GM23338 (cell line): ENCODE measurements at regions not wholly inside any gene's neighbourhood (a gene's known extent, or its start where the extent isn't known, plus 50 kb on each side); places are given as distances from the start of the nearest gene placed in this dataset.

Experiments
- ATAC-seq: fragments of 200-7000 bp; cut with Tn5 transposase; 3 replicates; pipeline ENCODE4 v1.9.1; 2020
- DNase-seq: peaks from one replicate; pipeline ENCODE4 v3.0.0-alpha.2; 2015; ENCODE audit warnings: low spot score
- H2AFZ ChIP-seq: fragments of 200-600 bp; sonication (generic); 2 replicates; pipeline ENCODE4 v1.8.0; 2016; ENCODE audit warnings: antibody characterized with exemption, mild to moderate bottlenecking, moderate library complexity
- H3F3A ChIP-seq: fragments of 200-600 bp; sonication (generic); replicated peaks from 2 replicates; pipeline ENCODE4 v1.8.0; 2017; ENCODE audit warnings: antibody characterized with exemption, mixed run types, low read depth
- H3K27ac ChIP-seq: fragments of 200-600 bp; sonication (generic); 2 replicates; pipeline ENCODE4 v1.6.1; 2016; ENCODE audit warnings: low read depth
- H3K27me3 ChIP-seq: fragments of 200-600 bp; sonication (generic); 2 replicates; pipeline ENCODE4 v1.8.0; 2016; ENCODE audit warnings: mild to moderate bottlenecking, mixed run types, moderate library complexity; ENCODE audit not compliant: insufficient read depth
- H3K36me3 ChIP-seq: fragments of 200-600 bp; sonication (generic); 2 replicates; pipeline ENCODE4 v1.8.0; 2016; ENCODE audit warnings: mild to moderate bottlenecking; ENCODE audit not compliant: insufficient read depth
- H3K4me1 ChIP-seq: fragments of 200-600 bp; sonication (generic); 2 replicates; pipeline ENCODE4 v1.8.0; 2016; ENCODE audit warnings: mild to moderate bottlenecking, moderate library complexity; ENCODE audit not compliant: insufficient read depth
- H3K4me2 ChIP-seq: fragments of 200-600 bp; sonication (generic); 2 replicates; pipeline ENCODE4 v1.7.1; 2017; ENCODE audit warnings: mixed run types
- H3K4me3 ChIP-seq: fragments of 200-600 bp; sonication (generic); 2 replicates; pipeline ENCODE4 v1.6.1; 2016; ENCODE audit warnings: mixed run types
- H3K79me2 ChIP-seq: fragments of 200-600 bp; sonication (generic); replicated peaks from 2 replicates; pipeline ENCODE4 v1.8.0; 2017; ENCODE audit warnings: mild to moderate bottlenecking; ENCODE audit not compliant: insufficient read depth
- H3K9me2 ChIP-seq: fragments of 200-600 bp; sonication (generic); 2 replicates; pipeline ENCODE4 v1.8.0; 2017; ENCODE audit not compliant: insufficient read depth
- H4K20me1 ChIP-seq: fragments of 200-600 bp; sonication (generic); replicated peaks from 2 replicates; pipeline ENCODE4 v1.8.0; 2017; ENCODE audit warnings: mild to moderate bottlenecking; ENCODE audit not compliant: insufficient read depth
- H3K27ac Mint-ChIP-seq: 2 replicates; pipeline ENCODE4 v1.8.0; 2020; ENCODE audit warnings: inconsistent platforms, mild to moderate bottlenecking, moderate library complexity, mixed read lengths
- H3K27me3 Mint-ChIP-seq: 3 replicates; pipeline ENCODE4 v1.8.0; 2022; ENCODE audit warnings: low read depth, mild to moderate bottlenecking, moderate library complexity, mixed read lengths, inconsistent platforms; ENCODE audit not compliant: insufficient read depth, poor library complexity
- H3K36me3 Mint-ChIP-seq: 3 replicates; pipeline ENCODE4 v1.8.0; 2021; ENCODE audit warnings: low read depth, mild to moderate bottlenecking, inconsistent platforms, moderate library complexity, mixed read lengths
- H3K4me1 Mint-ChIP-seq: 3 replicates; pipeline ENCODE4 v1.8.0; 2020; ENCODE audit warnings: mild to moderate bottlenecking, inconsistent platforms, mixed read lengths
- H3K4me3 Mint-ChIP-seq: 3 replicates; pipeline ENCODE4 v1.8.0; 2021; ENCODE audit warnings: moderate library complexity, mild to moderate bottlenecking, inconsistent platforms, mixed read lengths
- H3K9me3 Mint-ChIP-seq: 3 replicates; pipeline ENCODE4 v1.8.0; 2020; ENCODE audit warnings: moderate library complexity, mild to moderate bottlenecking, inconsistent platforms, mixed read lengths
- CREB1 ChIP-seq: fragments of 250-450 bp; sonication (Bioruptor Pico); IDR thresholded peaks from 2 replicates; pipeline ENCODE4 v1.5.0; 2020; ENCODE audit warnings: low read depth, mild to moderate bottlenecking, moderate library complexity
- ETS1 ChIP-seq: IDR thresholded peaks from 2 replicates; pipeline ENCODE4 v1.6.1; 2016; ENCODE audit warnings: antibody characterized with exemption
- EZH2 ChIP-seq: fragments of 200-600 bp; sonication (generic); IDR thresholded peaks from one replicate; pipeline ENCODE4 v1.8.0; 2017; ENCODE audit warnings: antibody characterized with exemption, mild to moderate bottlenecking, low read depth; ENCODE audit not compliant: unreplicated experiment
- EZH2phosphoT487 ChIP-seq: fragments of 200-600 bp; sonication (generic); IDR thresholded peaks from one replicate; pipeline ENCODE4 v1.8.1; 2018; ENCODE audit warnings: antibody characterized with exemption; ENCODE audit not compliant: unreplicated experiment
- JUNB ChIP-seq: IDR thresholded peaks from one replicate; pipeline ENCODE4 v1.6.1; 2016; ENCODE audit warnings: antibody characterized with exemption; ENCODE audit not compliant: unreplicated experiment
- NANOG ChIP-seq: IDR thresholded peaks from 2 replicates; pipeline ENCODE4 v1.6.1; 2016; ENCODE audit warnings: antibody characterized with exemption, borderline replicate concordance
- POLR2AphosphoS5 ChIP-seq: IDR thresholded peaks from 2 replicates; pipeline ENCODE4 v1.6.1; 2016; ENCODE audit warnings: antibody characterized with exemption, low read depth
- STAT1 ChIP-seq: IDR thresholded peaks from one replicate; pipeline ENCODE4 v1.6.1; 2016; ENCODE audit warnings: antibody characterized with exemption; ENCODE audit not compliant: unreplicated experiment
- ZNF114 ChIP-seq: fragments of 250-450 bp; sonication (Bioruptor Pico); IDR thresholded peaks from 2 replicates; pipeline ENCODE4 v1.5.0; 2020; ENCODE audit warnings: mild to moderate bottlenecking, moderate library complexity
- ZNF462 ChIP-seq: fragments of 250-450 bp; sonication (Bioruptor Pico); IDR thresholded peaks from 2 replicates; pipeline ENCODE4 v1.5.0; 2020; ENCODE audit warnings: mild to moderate bottlenecking, moderate library complexity

- Mint-ChIP-seq H3K27me3 (peaks cover 1% of the 10 kb centered on the region), H3K36me3 (no peaks in the 10 kb centered on the region), H3K4me3 (no peak overlapping the region), H3K4me1 (0 out of 3 replicates have a peak, but pooled peaks cover 3% of the 10 kb centered on the region), H3K27ac (no peak overlapping the region), H3K9me3 (no peaks in the 10 kb centered on the region)
- Histone ChIP-seq H3K36me3 (no peaks in the 10 kb centered on the region), H3K4me1 (no peaks in the 10 kb centered on the region), H3K27ac (no peak overlapping the region), H3K4me3 (no peak overlapping the region), H2AFZ (no peak overlapping the region), H3K27me3 (no peaks in the 10 kb centered on the region), H3K4me2 (no peak overlapping the region), H4K20me1 (no peaks in the 10 kb centered on the region), H3K9me2 (peaks cover 6% of the 10 kb centered on the region; the same call in 1 of the 2 replicates), H3K79me2 (no peaks in the 10 kb centered on the region), H3F3A (no peaks in the 10 kb centered on the region)
- TF ChIP-seq NANOG, result no peak
- TF ChIP-seq POLR2AphosphoS5, result no peak
- no peak for DNase-seq
- no peak for ATAC-seq
Observed at GRCh38 chr11:122339436-122340060, 223.5 kb upstream of the BLID start.

GRCh38 chr11:122337704-122338103, 221.7 kb upstream of the BLID start:
- no peaks in the 10 kb centered on the region for H4K20me1 ChIP-seq
- no peaks in the 10 kb centered on the region for H3K79me2 ChIP-seq
- ATAC-seq (no peak), DNase-seq (no peak)
- no peaks in the 10 kb centered on the region for H3K27me3 ChIP-seq
- no peaks in the 10 kb centered on the region for H3K9me3 Mint-ChIP-seq
- no peak overlapping the region for H3K4me3 ChIP-seq
- no peaks in the 10 kb centered on the region for H3K36me3 Mint-ChIP-seq
- H3K9me2 ChIP-seq, result peaks cover 10% of the 10 kb centered on the region; the same call in 1 of the 2 replicates
- H3K4me3 Mint-ChIP-seq, result no peak overlapping the region
- H3F3A ChIP-seq, result no peaks in the 10 kb centered on the region
- H2AFZ ChIP-seq, result no peak overlapping the region
- H3K36me3 ChIP-seq, result no peaks in the 10 kb centered on the region
- H3K4me1 Mint-ChIP-seq, result 0 out of 3 replicates have a peak, but pooled peaks cover 3% of the 10 kb centered on the region
- H3K27me3 Mint-ChIP-seq, result peaks cover 1% of the 10 kb centered on the region
- H3K27ac ChIP-seq, result no peak overlapping the region
- no peak overlapping the region for H3K27ac Mint-ChIP-seq
- TF ChIP-seq ETS1, result no peak
- TF ChIP-seq EZH2, result no peak
- no peak for TF ChIP-seq NANOG
- no peak for TF ChIP-seq EZH2phosphoT487
- TF ChIP-seq ZNF114 (CRISPR knock-in tag), result no peak
- TF ChIP-seq CREB1, result no peak
- TF ChIP-seq STAT1, result no peak
- TF ChIP-seq JUNB, result no peak
- no peak overlapping the region for H3K4me2 ChIP-seq
- H3K4me1 ChIP-seq, result no peaks in the 10 kb centered on the region

- no peaks in the 10 kb centered on the region for H3K36me3 ChIP-seq
- ATAC-seq (no peak), DNase-seq (no peak)
- H2AFZ ChIP-seq, result no peak overlapping the region
- no peaks in the 10 kb centered on the region for H3K79me2 ChIP-seq
- peaks cover 1% of the 10 kb centered on the region for H3K27me3 Mint-ChIP-seq
- H3K4me2 ChIP-seq, result no peak overlapping the region
- peaks cover 10% of the 10 kb centered on the region; the same call in 1 of the 2 replicates for H3K9me2 ChIP-seq
- H3K4me3 Mint-ChIP-seq, result no peak overlapping the region
- 0 out of 3 replicates have a peak, but pooled peaks cover under 1% of the 10 kb centered on the region for H3K4me1 Mint-ChIP-seq
- no peaks in the 10 kb centered on the region for H3K9me3 Mint-ChIP-seq
- H3K27me3 ChIP-seq, result no peaks in the 10 kb centered on the region
- no peaks in the 10 kb centered on the region for H4K20me1 ChIP-seq
- H3F3A ChIP-seq, result no peaks in the 10 kb centered on the region
- no peak overlapping the region for H3K27ac ChIP-seq
- no peaks in the 10 kb centered on the region for H3K36me3 Mint-ChIP-seq
- H3K4me1 ChIP-seq, result no peaks in the 10 kb centered on the region
- no peak overlapping the region for H3K27ac Mint-ChIP-seq
- H3K4me3 ChIP-seq, result no peak overlapping the region
- no peak for TF ChIP-seq NANOG
- no peak for TF ChIP-seq ZNF462 (CRISPR knock-in tag)
- TF ChIP-seq JUNB, result no peak
Observed at GRCh38 chr11:122337241-122337640, 221.2 kb upstream of the BLID start.
